DND-41 (cell line): ENCODE measurements at regions not wholly inside any gene's neighbourhood (a gene's known extent, or its start where the extent isn't known, plus 50 kb on each side); places are given as distances from the start of the nearest gene placed in this dataset.

Experiments used
- ATAC-seq: fragments of 200-7000 bp; cut with Tn5 transposase; 3 replicates; pipeline ENCODE4 v1.9.1; 2021; ENCODE audit warnings: low read depth; ENCODE audit not compliant: insufficient read depth
- DNase-seq: peaks from one replicate; pipeline ENCODE4 v3.0.0-alpha.2; 2020
- H2AFZ ChIP-seq: 2 replicates; pipeline ENCODE4 v1.6.0; 2012; ENCODE audit warnings: low read depth, low read length
- H3K27ac ChIP-seq: 2 replicates; pipeline ENCODE4 v1.5.1; 2012; ENCODE audit warnings: low read length, inconsistent platforms
- H3K27me3 ChIP-seq: fragments of 200-600 bp; sonication (generic); 2 replicates; pipeline ENCODE4 v1.6.0; 2012; ENCODE audit warnings: low read length, mild to moderate bottlenecking, inconsistent platforms; ENCODE audit not compliant: insufficient read depth, poor library complexity
- H3K36me3 ChIP-seq: 2 replicates; pipeline ENCODE4 v1.5.1; 2012; ENCODE audit warnings: low read length, inconsistent platforms; ENCODE audit not compliant: insufficient read depth
- H3K4me1 ChIP-seq: 2 replicates; pipeline ENCODE4 v1.5.1; 2012; ENCODE audit warnings: mild to moderate bottlenecking, low read length; ENCODE audit not compliant: insufficient read depth
- H3K4me2 ChIP-seq: 2 replicates; pipeline ENCODE4 v1.6.0; 2012; ENCODE audit warnings: mild to moderate bottlenecking, moderate library complexity, low read length, inconsistent platforms; ENCODE audit not compliant: insufficient read depth
- H3K4me3 ChIP-seq, 2 experiments: fragments of 200-600 bp in 1 of 2; shearing (Covaris generic) in 1 of 2; 2 replicates each; pipeline ENCODE4 v1.5.1; 2012 to 2016; ENCODE audit warnings: inconsistent platforms in 2 of 2, low read length in 2 of 2, mild to moderate bottlenecking in 2 of 2, low read depth in 1 of 2, moderate library complexity in 1 of 2
- H3K79me2 ChIP-seq: 2 replicates; pipeline ENCODE4 v1.6.0; 2012; ENCODE audit warnings: low read length, inconsistent platforms; ENCODE audit not compliant: insufficient read depth
- H3K9ac ChIP-seq: 2 replicates; pipeline ENCODE4 v1.6.0; 2012; ENCODE audit warnings: low read depth, mild to moderate bottlenecking, inconsistent platforms, low read length, moderate library complexity
- H3K9me3 ChIP-seq: 2 replicates; pipeline ENCODE4 v1.5.1; 2012; ENCODE audit warnings: low read length, moderate library complexity, mild to moderate bottlenecking, inconsistent platforms; ENCODE audit not compliant: insufficient read depth, severe bottlenecking
- H4K20me1 ChIP-seq: 2 replicates; pipeline ENCODE4 v1.6.0; 2012; ENCODE audit warnings: low read length; ENCODE audit not compliant: insufficient read depth
- CTCF ChIP-seq: IDR thresholded peaks from 2 replicates; pipeline ENCODE4 v1.5.1; 2012; ENCODE audit warnings: borderline replicate concordance, low read length, moderate library complexity, mild to moderate bottlenecking; ENCODE audit not compliant: poor library complexity, severe bottlenecking; ENCODE audit errors: extremely low read depth
- EZH2 ChIP-seq: IDR thresholded peaks from 3 replicates; pipeline ENCODE4 v1.6.1; 2012; ENCODE audit warnings: borderline replicate concordance, low read depth, mild to moderate bottlenecking, moderate library complexity, low read length, inconsistent platforms; ENCODE audit not compliant: severe bottlenecking

GRCh38 chr16:54370278-54371040 is 83.9 kb upstream of the IRX3 start:
- DNase-seq, result no peak
- no peak overlapping the region for H2AFZ ChIP-seq

GRCh38 chr16:54369861-54370260 is 83.3 kb upstream of the IRX3 start:
- Histone ChIP-seq H3K79me2 (no peaks in the 10 kb centered on the region), H3K9ac (no peak overlapping the region), H3K27me3 (no peaks in the 10 kb centered on the region), H4K20me1 (no peaks in the 10 kb centered on the region), H3K4me1 (peaks cover 5% of the 10 kb centered on the region; the same call in 1 of the 2 replicates), H2AFZ (no peak overlapping the region), H3K27ac (no peak overlapping the region), H3K4me2 (no peak overlapping the region), H3K9me3 (no peaks in the 10 kb centered on the region), H3K36me3 (no peaks in the 10 kb centered on the region), H3K4me3 (no peak overlapping the region)
- no peak for DNase-seq
- TF ChIP-seq CTCF (no peak), EZH2 (no peak)
- no peak for ATAC-seq

More at GRCh38 chr16:54370278-54371040, 83.9 kb upstream of the IRX3 start:
- Histone ChIP-seq H3K27me3 (no peaks in the 10 kb centered on the region), H3K9me3 (no peaks in the 10 kb centered on the region), H3K27ac (no peak overlapping the region), H4K20me1 (no peaks in the 10 kb centered on the region), H3K79me2 (no peaks in the 10 kb centered on the region), H3K4me3 (no peak overlapping the region), H3K9ac (no peak overlapping the region), H3K4me1 (peaks cover 5% of the 10 kb centered on the region; the same call in 1 of the 2 replicates), H3K4me2 (no peak overlapping the region), H3K36me3 (no peaks in the 10 kb centered on the region)
- TF ChIP-seq CTCF, result no peak
- no peak for TF ChIP-seq EZH2
- no peak for ATAC-seq

GRCh38 chr16:54366943-54367342 is 80.4 kb upstream of the IRX3 start:
- Histone ChIP-seq H3K79me2 (no peaks in the 10 kb centered on the region), H3K4me1 (no peaks in the 10 kb centered on the region), H3K4me2 (no peak overlapping the region), H3K27ac (no peak overlapping the region), H3K27me3 (no peaks in the 10 kb centered on the region), H3K36me3 (no peaks in the 10 kb centered on the region), H3K9ac (no peak overlapping the region), H3K4me3 (no peak overlapping the region), H2AFZ (no peak overlapping the region), H3K9me3 (no peaks in the 10 kb centered on the region), H4K20me1 (no peaks in the 10 kb centered on the region)
- peak; percentile 62 for ATAC-seq
- TF ChIP-seq CTCF (no peak), EZH2 (no peak)
- DNase-seq, result peak; percentile 37
